C1 segment of cervical spinal cord (tissue), 14 donors: ENCODE measurements at regions not wholly inside any gene's neighbourhood (a gene's known extent, or its start where the extent isn't known, plus 50 kb on each side); places are given as distances from the start of the nearest gene placed in this dataset.

Source experiments
- DNase-seq, 14 donors: peaks; one replicate each; lab custom pipeline; 2025; lab: John Stamatoyannopoulos, UW

DNA sequence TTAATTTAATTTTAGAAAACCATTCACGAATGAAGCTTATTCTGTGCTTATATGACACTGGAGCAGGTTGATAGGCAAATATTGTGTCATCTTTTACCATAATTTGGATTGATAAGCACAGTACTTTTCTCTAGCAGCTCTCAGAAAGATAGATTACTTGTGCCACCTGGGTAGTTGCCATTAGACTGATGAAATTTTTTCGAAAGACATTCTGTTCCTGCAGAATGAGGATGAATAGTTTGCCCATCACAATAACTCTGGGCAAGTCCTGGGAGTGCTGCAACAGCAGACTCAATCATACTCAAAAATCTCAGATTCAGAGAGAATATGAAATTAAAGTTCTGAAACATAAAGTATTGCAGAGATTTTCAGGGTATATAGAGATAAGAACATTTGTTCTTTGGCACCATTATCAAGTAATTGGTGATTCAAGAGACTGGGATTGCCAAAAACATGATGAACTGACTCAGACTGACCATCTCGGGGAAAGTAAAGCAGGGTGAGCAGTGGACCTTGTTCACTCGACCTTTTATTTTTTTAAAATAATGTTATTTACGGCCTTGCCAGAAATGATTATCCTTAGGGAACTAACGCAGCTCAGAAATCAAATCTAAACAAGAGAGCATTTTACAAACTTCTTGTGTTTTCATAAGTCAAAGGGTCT, 65.8 kb upstream of the PTCHD4 start:
- DNase-seq: no peak

DNA sequence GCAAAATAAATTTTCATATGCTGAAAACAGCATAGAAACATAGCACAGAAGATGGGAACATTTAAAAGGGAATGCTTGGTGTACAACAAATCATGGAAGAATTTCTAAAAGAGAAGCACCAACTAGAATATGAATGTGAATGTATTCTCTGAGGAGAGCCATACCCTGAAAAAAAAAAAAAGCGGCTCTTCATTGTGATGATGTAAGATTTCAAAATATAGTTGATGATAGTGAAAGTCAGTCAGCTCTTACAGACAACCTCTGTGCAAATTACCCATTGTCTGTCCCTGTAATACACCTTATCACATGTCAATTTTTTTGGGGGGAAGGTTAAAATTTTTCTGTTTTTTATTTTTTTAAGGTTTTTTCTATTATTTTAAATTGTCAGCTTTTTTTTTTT, 58.6 kb upstream of the PTCHD4 start:
- no peak for DNase-seq
